Caco-2 (cell line): ENCODE measurements at regions not wholly inside any gene's neighbourhood (a gene's known extent, or its start where the extent isn't known, plus 50 kb on each side); places are given as distances from the start of the nearest gene placed in this dataset.

Experiments used
- BruUV-seq: library from RNA; stranded (reverse); fragments of 400-500 nt; replicated peaks from 2 replicates; lab custom pipeline; 2021; lab: Mats Ljungman, UMichigan
- CTCF ChIA-PET: fragments of 300-600 bp; sonication (Branson Sonifier 250); formaldehyde crosslinking; loops from one replicate; lab custom pipeline; 2022; ENCODE audit warnings: antibody characterized with exemption; lab: Charles Lee
- POLR2A ChIA-PET: fragments of 300-600 bp; sonication (Branson Sonifier 250); formaldehyde crosslinking; loops from one replicate; lab custom pipeline; 2022; ENCODE audit warnings: antibody characterized with exemption; lab: Charles Lee
- DNase-seq, 2 experiments: peaks; one replicate each; pipeline versions ENCODE4 v3.0.0 to v3.0.0-alpha.2; 2020 to 2022
- H3K27me3 ChIP-seq: replicated peaks from 2 replicates; pipeline ENCODE4 v1.6.0; 2011; ENCODE audit warnings: low read length; ENCODE audit not compliant: control insufficient read depth, insufficient read depth
- H3K36me3 ChIP-seq: 2 replicates; pipeline ENCODE4 v1.5.1; 2011; ENCODE audit warnings: low read length; ENCODE audit not compliant: control insufficient read depth, insufficient read depth
- H3K4me1 ChIP-seq: fragments of 250-450 bp; sonication (Bioruptor Pico); 2 replicates; pipeline ENCODE4 v1.5.1; 2020; ENCODE audit warnings: mild to moderate bottlenecking
- H3K4me3 ChIP-seq: 2 replicates; pipeline ENCODE4 v1.5.1; 2011; ENCODE audit warnings: low read depth, mild to moderate bottlenecking, control low read depth, low read length
- H3K9me3 ChIP-seq: fragments of 250-450 bp; sonication (Bioruptor Pico); 2 replicates; pipeline ENCODE4 v1.5.1; 2020; ENCODE audit warnings: mild to moderate bottlenecking, moderate library complexity
- H3K27ac Mint-ChIP-seq: one replicate; pipeline ENCODE4 v1.8.0; 2022; ENCODE audit warnings: mixed read lengths; ENCODE audit not compliant: unreplicated experiment
- H3K27me3 Mint-ChIP-seq: one replicate; pipeline ENCODE4 v1.8.0; 2022; ENCODE audit warnings: mixed read lengths; ENCODE audit not compliant: insufficient read depth, unreplicated experiment
- H3K36me3 Mint-ChIP-seq: one replicate; pipeline ENCODE4 v1.8.0; 2022; ENCODE audit warnings: mild to moderate bottlenecking, mixed read lengths; ENCODE audit not compliant: insufficient read depth, unreplicated experiment
- H3K4me1 Mint-ChIP-seq: one replicate; pipeline ENCODE4 v1.8.0; 2022; ENCODE audit warnings: low read depth, mixed read lengths; ENCODE audit not compliant: unreplicated experiment
- H3K4me3 Mint-ChIP-seq: one replicate; pipeline ENCODE4 v1.8.0; 2022; ENCODE audit warnings: mild to moderate bottlenecking, moderate library complexity, mixed read lengths; ENCODE audit not compliant: unreplicated experiment
- H3K9me3 Mint-ChIP-seq: one replicate; pipeline ENCODE4 v1.8.0; 2022; ENCODE audit warnings: mixed read lengths; ENCODE audit not compliant: unreplicated experiment
- CTCF ChIP-seq, 2 experiments: fragments of 200-600 bp in 1 of 2; IDR thresholded peaks; 1 replicate in 1 of 2; 2 replicates in 1 of 2; pipeline versions ENCODE4 v1.5.1 to v1.8.0; 2011 to 2022; ENCODE audit warnings: antibody characterized with exemption in 1 of 2, control low read depth in 1 of 2, inconsistent platforms in 1 of 2, low read depth in 1 of 2, low read length in 1 of 2, mild to moderate bottlenecking in 1 of 2, moderate library complexity in 1 of 2; ENCODE audit not compliant: insufficient read depth in 1 of 2, severe bottlenecking in 1 of 2, unreplicated experiment in 1 of 2
- intact Hi-C: fragments of 100-400 bp; cut with micrococcal nuclease; formaldehyde crosslinking; loops from one replicate; pipeline ENCODE4 v1.10.0; 2022; ENCODE audit not compliant: unreplicated experiment

- H3K27me3 Mint-ChIP-seq = peaks cover 13% of the 10 kb centered on the region
- no peaks in the 10 kb centered on the region for H3K9me3 ChIP-seq
- H3K4me3 ChIP-seq = no peak overlapping the region
- no peaks in the 10 kb centered on the region for H3K36me3 Mint-ChIP-seq
- H3K36me3 ChIP-seq = no peaks in the 10 kb centered on the region
- no peak for TF ChIP-seq CTCF (IDR thresholded peaks at IDR 0.05; ENCODE audit: insufficient read depth in 1 of 2, low read depth in 1 of 2, low read length in 1 of 2, severe bottlenecking in 1 of 2, unreplicated experiment in 1 of 2)
- no peaks in the 10 kb centered on the region for H3K4me1 Mint-ChIP-seq
- H3K4me1 ChIP-seq = no peaks in the 10 kb centered on the region
- H3K9me3 Mint-ChIP-seq = no peaks in the 10 kb centered on the region
- intact Hi-C loops = loop anchor here (5.0 kb wide), 1 partner anchor 256 kb away; the partner anchor contains the start of gene FOXL1
- CTCF ChIA-PET = no interaction called here
- POLR2A ChIA-PET = interaction anchor here (0.6 kb wide), 1 partner anchor 98 kb away, joined by 3 read pairs; no protein-coding TSS in a partner anchor
- no peak overlapping the region for H3K27ac Mint-ChIP-seq
- no peaks in the 10 kb centered on the region; the same call in 1 of the 2 replicates for H3K27me3 ChIP-seq
- no TSS peak for BruUV-seq
- no peak for DNase-seq
- H3K4me3 Mint-ChIP-seq = no peak overlapping the region
Observed at GRCh38 chr16:86833136-86833535, 254.8 kb downstream of the FOXL1 start.

- Mint-ChIP-seq H3K36me3 (no peaks in the 10 kb centered on the region), H3K4me3 (no peak overlapping the region), H3K27ac (no peak overlapping the region), H3K9me3 (no peaks in the 10 kb centered on the region), H3K4me1 (no peaks in the 10 kb centered on the region), H3K27me3 (peaks cover 10% of the 10 kb centered on the region)
- ChIA-PET POLR2A (no interaction called here), CTCF (no interaction called here)
- no peak overlapping the region for H3K4me3 ChIP-seq
- no TSS peak for BruUV-seq
- DNase-seq = peak in 1 of 2 experiments; percentile 17
- no peaks in the 10 kb centered on the region for H3K36me3 ChIP-seq
- no peaks in the 10 kb centered on the region for H3K9me3 ChIP-seq
- H3K27me3 ChIP-seq = no peaks in the 10 kb centered on the region; the same call in 1 of the 2 replicates
- TF ChIP-seq CTCF (IDR thresholded peaks at IDR 0.05; ENCODE audit: insufficient read depth in 1 of 2, low read depth in 1 of 2, low read length in 1 of 2, severe bottlenecking in 1 of 2, unreplicated experiment in 1 of 2) = peak in 1 of 2 experiments; percentile 10
- H3K4me1 ChIP-seq = no peaks in the 10 kb centered on the region
- intact Hi-C loops = loop anchor here (1.0 to 5.0 kb wide), 2 partner anchors 257 to 270 kb away; partner anchors contain the start of gene FOXL1
Observed at GRCh38 chr16:86834451-86835035, 256.2 kb downstream of the FOXL1 start.

GRCh38 chr16:86835982-86836381 is 257.6 kb downstream of the FOXL1 start:
- H3K4me1 Mint-ChIP-seq = no peaks in the 10 kb centered on the region
- no peak for DNase-seq
- no peak for TF ChIP-seq CTCF (IDR thresholded peaks at IDR 0.05; ENCODE audit: insufficient read depth in 1 of 2, low read depth in 1 of 2, low read length in 1 of 2, severe bottlenecking in 1 of 2, unreplicated experiment in 1 of 2)
- ChIA-PET POLR2A (no interaction called here), CTCF (no interaction called here)
- no peak overlapping the region for H3K27ac Mint-ChIP-seq
- Histone ChIP-seq H3K36me3 (no peaks in the 10 kb centered on the region), H3K4me3 (no peak overlapping the region), H3K9me3 (no peaks in the 10 kb centered on the region), H3K4me1 (no peaks in the 10 kb centered on the region), H3K27me3 (no peaks in the 10 kb centered on the region)
- no peaks in the 10 kb centered on the region for H3K9me3 Mint-ChIP-seq
- no peak overlapping the region for H3K4me3 Mint-ChIP-seq
- intact Hi-C loops = no loop called here
- BruUV-seq = no TSS peak
- peaks cover 5% of the 10 kb centered on the region for H3K27me3 Mint-ChIP-seq
- no peaks in the 10 kb centered on the region for H3K36me3 Mint-ChIP-seq
